GM12872 (cell line): ENCODE measurements at regions not wholly inside any gene's neighbourhood (a gene's known extent, or its start where the extent isn't known, plus 50 kb on each side); places are given as distances from the start of the nearest gene placed in this dataset.

Experiments used
- TF ChIP-seq, protein P1 (sequence below): IDR thresholded peaks from 3 replicates; pipeline ENCODE4 v1.5.1; 2011; ENCODE audit warnings: low read depth, mild to moderate bottlenecking, low read length, moderate library complexity; ENCODE audit not compliant: insufficient read depth

DNA sequence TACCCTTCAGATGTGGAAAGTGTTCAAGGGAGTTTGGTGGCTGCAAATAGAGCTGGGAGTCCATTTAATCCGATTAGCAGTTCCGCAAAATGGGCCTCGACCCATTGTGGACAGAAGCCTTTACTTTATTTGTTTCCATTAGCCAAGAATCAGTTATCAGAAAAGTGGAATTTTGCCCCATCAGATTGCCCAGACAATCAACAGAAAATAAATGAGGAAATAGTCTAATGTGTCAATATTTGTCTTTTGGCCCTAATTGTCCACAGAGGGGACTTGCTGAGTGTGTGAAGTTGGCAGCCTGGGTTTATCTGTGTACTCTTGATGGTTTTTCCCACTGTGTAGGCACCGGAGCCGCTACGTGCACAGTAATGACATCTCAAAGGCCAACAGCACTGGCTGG lies 134.3 kb downstream of the LINC00237 start:
- TF ChIP-seq, protein P1, sequence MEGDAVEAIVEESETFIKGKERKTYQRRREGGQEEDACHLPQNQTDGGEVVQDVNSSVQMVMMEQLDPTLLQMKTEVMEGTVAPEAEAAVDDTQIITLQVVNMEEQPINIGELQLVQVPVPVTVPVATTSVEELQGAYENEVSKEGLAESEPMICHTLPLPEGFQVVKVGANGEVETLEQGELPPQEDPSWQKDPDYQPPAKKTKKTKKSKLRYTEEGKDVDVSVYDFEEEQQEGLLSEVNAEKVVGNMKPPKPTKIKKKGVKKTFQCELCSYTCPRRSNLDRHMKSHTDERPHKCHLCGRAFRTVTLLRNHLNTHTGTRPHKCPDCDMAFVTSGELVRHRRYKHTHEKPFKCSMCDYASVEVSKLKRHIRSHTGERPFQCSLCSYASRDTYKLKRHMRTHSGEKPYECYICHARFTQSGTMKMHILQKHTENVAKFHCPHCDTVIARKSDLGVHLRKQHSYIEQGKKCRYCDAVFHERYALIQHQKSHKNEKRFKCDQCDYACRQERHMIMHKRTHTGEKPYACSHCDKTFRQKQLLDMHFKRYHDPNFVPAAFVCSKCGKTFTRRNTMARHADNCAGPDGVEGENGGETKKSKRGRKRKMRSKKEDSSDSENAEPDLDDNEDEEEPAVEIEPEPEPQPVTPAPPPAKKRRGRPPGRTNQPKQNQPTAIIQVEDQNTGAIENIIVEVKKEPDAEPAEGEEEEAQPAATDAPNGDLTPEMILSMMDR: no peak

DNA sequence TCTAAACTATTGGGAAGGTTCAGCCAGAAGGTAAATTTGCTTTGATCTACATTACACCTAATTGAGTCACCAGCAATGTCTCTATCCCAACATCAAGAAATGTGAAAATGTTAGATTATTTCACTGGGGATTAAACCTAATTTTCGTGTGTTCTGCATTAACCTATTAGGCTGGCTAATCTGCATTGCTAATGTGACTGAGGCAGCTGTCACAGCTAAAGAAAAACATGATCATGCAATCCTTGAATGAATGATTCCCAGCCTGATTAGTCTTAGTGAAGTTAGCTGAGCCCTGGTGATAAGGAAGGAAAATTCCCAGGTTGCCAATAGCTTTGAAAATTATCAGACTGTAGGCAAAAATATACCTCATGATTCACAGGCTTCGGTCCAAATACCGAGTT lies 135.3 kb downstream of the LINC00237 start:
- TF ChIP-seq, protein P1: no peak

DNA sequence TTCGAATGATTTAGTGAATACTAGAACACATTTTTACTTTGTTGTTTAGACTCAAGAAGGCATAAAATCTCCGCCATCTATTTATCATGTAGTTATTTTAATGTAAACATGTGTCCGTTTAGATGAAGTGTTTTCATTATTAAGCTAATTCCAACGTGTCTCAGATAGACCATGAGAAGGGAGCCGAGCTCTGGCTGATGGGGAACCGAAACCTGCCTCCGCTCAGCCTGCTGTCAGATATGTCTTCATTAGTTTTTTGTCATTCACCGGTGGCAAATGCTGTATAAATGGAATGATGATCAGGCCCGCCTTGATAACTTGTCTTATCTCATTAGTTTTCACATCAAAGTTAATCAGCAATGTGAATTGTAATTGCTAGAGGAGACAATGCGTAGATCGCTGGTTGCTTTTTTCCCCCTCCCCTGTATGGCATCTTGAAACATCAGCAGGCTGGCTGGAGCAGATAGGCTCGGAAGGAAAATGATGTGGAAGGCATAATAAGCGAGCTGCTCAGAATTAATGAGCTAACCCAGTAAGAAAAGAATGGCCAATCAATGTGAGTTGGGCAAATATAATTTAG lies 136.4 kb downstream of the LINC00237 start:
- TF ChIP-seq, protein P1: no peak

DNA sequence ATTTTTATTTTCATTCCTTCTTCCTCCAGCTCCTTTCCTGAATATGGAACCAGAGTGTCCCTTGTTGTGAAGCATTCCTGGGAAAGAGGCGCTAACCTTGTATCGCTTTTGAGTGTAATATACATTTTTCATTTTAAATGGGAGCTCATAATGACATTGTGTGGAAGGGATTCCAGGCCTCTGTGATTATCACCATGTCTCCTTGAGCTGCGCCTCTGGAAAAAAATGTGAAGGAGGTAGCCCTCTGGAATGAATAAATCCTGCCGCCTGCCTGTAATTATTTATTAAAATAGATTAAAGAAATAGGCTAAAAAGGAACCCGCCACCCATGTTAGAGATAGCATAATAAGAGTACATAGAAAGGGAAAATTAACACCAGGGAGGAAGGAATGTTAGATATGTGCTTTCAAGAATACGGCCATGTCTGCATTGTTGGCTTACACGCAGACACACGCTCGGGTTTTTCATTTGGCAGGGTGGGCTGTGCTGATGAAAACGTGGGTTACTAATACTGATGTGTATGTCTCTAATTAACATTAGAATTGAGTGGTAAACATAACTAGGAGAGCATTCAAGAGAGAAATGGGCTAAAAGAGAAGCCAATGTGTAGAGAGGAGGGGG lies 138.5 kb downstream of the LINC00237 start:
- TF ChIP-seq, protein P1: no peak

DNA sequence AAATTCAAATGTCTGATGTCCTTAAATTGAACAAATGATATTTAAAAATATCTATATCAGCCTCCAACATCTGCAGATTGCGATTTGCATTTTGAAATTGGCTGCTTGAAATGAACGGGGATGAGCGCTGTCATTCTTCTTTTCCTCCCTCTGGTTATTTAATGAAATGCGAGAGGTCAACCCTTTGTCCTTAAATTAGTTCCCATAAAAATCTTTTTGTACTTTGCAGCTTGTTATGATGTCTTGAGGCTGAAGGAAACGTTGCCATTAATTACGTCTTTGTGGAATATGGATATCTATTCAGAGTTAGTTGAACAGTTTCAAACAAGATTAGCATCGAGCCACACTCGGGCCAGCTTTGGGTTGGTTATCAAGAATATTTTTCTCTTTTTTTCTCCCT lies 140.0 kb downstream of the LINC00237 start:
- TF ChIP-seq, protein P1: no peak

DNA sequence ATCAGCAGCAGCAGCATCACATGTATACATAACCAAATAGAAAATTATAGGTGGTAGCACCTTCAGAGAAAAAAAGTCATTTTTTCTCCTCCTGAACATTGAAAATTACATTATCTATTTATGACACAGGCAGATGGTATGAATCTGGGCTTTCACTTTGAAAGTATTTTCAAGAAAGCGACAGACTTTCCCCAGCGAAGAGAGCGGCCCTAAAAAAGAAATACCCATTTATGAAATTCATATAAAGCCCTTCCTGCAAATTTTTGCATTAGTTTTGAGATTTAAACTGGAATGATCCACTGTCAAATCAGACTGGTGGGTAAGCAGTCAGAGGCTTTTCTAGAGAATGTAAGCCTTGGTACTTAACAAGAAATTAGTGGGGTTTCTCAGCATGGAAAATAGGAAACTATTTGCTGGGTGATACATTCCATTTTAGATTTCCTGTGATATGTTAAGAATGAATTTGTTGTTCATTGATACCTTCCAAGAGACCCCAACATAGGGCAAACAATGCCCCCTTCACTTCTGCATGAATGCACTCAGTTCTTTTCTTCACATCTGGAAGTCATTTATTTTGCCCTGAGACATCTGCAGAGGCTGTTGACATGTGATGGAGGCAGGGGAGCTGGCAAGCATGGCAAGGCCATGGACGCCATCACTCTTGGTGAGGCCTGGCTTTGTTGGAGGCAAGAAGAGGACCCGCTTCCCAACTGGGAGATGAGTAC lies 147.0 kb downstream of the LINC00237 start:
- TF ChIP-seq, protein P1: no peak

DNA sequence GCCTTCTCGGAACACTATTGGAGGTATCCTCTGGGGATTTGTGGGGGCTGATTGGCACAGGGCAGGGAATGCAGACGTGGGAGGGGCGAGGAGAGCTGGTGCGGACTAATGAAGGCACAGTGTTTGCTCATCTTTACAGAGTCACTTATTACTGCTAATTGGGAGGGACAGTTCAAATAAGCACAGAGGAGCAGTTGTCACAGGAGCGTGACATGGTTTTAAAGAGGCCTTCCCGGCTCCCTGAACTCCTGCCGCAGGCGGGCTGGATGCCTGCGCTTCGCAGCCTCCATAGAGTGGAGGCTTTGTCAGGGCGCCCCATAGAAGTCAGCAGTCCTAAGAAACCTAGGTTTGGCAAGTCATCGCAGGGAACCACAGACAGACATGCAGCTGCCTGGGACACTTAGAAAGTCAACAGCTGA lies 149.6 kb downstream of the LINC00237 start:
- TF ChIP-seq, protein P1: no peak
